GM13977 (cell line): ENCODE measurements at regions not wholly inside any gene's neighbourhood (a gene's known extent, or its start where the extent isn't known, plus 50 kb on each side); places are given as distances from the start of the nearest gene placed in this dataset.

ENCODE experiments used
- DNase-seq: peaks from one replicate; pipeline ENCODE4 v3.0.0; 2012; ENCODE audit warnings: low spot score
- CTCF ChIP-seq: IDR thresholded peaks from 2 replicates; pipeline ENCODE4 v1.5.1; 2012; ENCODE audit warnings: mild to moderate bottlenecking, control low read depth; ENCODE audit not compliant: insufficient read depth; ENCODE audit errors: extremely low read depth, missing control alignments
- in situ Hi-C: fragments of 300-500 bp; cut with MboI; formaldehyde crosslinking; loops from one replicate; pipeline ENCODE4 v1.12.0; 2022; ENCODE audit warnings: low sequenced_read_pairs, low pct_unique_long_range_greater_than_20kb, mixed read lengths, inconsistent platforms; ENCODE audit not compliant: unreplicated experiment

GRCh38 chr3:153063337-153063736 is 98.7 kb upstream of the RAP2B start:
- TF ChIP-seq CTCF, result no peak
- no peak for DNase-seq
- in situ Hi-C loops, result no loop called here

GRCh38 chr3:153066983-153067382 is 95.0 kb upstream of the RAP2B start:
- TF ChIP-seq CTCF, result no peak
- no peak for DNase-seq
- in situ Hi-C loops, result no loop called here

GRCh38 chr3:153069598-153070510 is 92.2 kb upstream of the RAP2B start:
- no peak for TF ChIP-seq CTCF
- no peak for DNase-seq
- in situ Hi-C loops, result no loop called here

- no peak for TF ChIP-seq CTCF
- in situ Hi-C loops, result no loop called here
- DNase-seq, result no peak
These were observed 91.5 kb upstream of the RAP2B start for GRCh38 chr3:153070511-153070868.

- TF ChIP-seq CTCF, result no peak
- in situ Hi-C loops, result no loop called here
- no peak for DNase-seq
These were observed 89.6 kb upstream of the RAP2B start for GRCh38 chr3:153072382-153072781.

- in situ Hi-C loops, result no loop called here
These were observed 89.2 kb upstream of the RAP2B start for GRCh38 chr3:153072856-153073255.

More at GRCh38 chr3:153072856-153073255, 89.2 kb upstream of the RAP2B start:
- no peak for TF ChIP-seq CTCF
- no peak for DNase-seq
